Progenitor cell of endocrine pancreas (in vitro differentiated cells): ENCODE measurements at regions not wholly inside any gene's neighbourhood (a gene's known extent, or its start where the extent isn't known, plus 50 kb on each side); places are given as distances from the start of the nearest gene placed in this dataset.

Source experiments
- DNase-seq: peaks from one replicate; pipeline ENCODE4 v3.0.0; 2021; ENCODE audit warnings: low spot score; ENCODE audit not compliant: unreplicated experiment
- H3K27ac Mint-ChIP-seq: 2 replicates; pipeline ENCODE4 v1.8.0; 2021; ENCODE audit warnings: mild to moderate bottlenecking, moderate library complexity, mixed read lengths
- H3K27me3 Mint-ChIP-seq: 2 replicates; pipeline ENCODE4 v1.8.0; 2021; ENCODE audit warnings: mixed read lengths
- H3K36me3 Mint-ChIP-seq: 2 replicates; pipeline ENCODE4 v1.8.0; 2022; ENCODE audit warnings: mixed read lengths; ENCODE audit not compliant: insufficient read depth
- H3K4me1 Mint-ChIP-seq: 2 replicates; pipeline ENCODE4 v1.8.0; 2021; ENCODE audit warnings: low read depth, mixed read lengths
- H3K4me3 Mint-ChIP-seq: 2 replicates; pipeline ENCODE4 v1.8.0; 2021; ENCODE audit warnings: low read depth, mild to moderate bottlenecking, moderate library complexity, mixed read lengths
- H3K9me3 Mint-ChIP-seq: 2 replicates; pipeline ENCODE4 v1.8.0; 2021; ENCODE audit warnings: low read depth, mixed read lengths
- CTCF ChIP-seq: fragments of 200-600 bp; sonication (generic); IDR thresholded peaks from one replicate; pipeline ENCODE4 v1.5.0; 2021; ENCODE audit warnings: antibody characterized with exemption, mild to moderate bottlenecking; ENCODE audit not compliant: unreplicated experiment

GRCh38 chr13:83601539-83601938, 280.7 kb downstream of the SLITRK1 start:
- no peaks in the 10 kb centered on the region for H3K4me1 Mint-ChIP-seq
- TF ChIP-seq CTCF = no peak
- H3K9me3 Mint-ChIP-seq = no peaks in the 10 kb centered on the region
- no peak for DNase-seq
- no peak overlapping the region for H3K4me3 Mint-ChIP-seq
- H3K27me3 Mint-ChIP-seq = no peaks in the 10 kb centered on the region
- H3K36me3 Mint-ChIP-seq = no peaks in the 10 kb centered on the region
- no peak overlapping the region for H3K27ac Mint-ChIP-seq

GRCh38 chr13:83592095-83592494, 290.2 kb downstream of the SLITRK1 start:
- no peak for TF ChIP-seq CTCF
- Mint-ChIP-seq H3K9me3 (no peaks in the 10 kb centered on the region), H3K4me3 (no peak overlapping the region), H3K27me3 (no peaks in the 10 kb centered on the region), H3K27ac (no peak overlapping the region), H3K4me1 (no peaks in the 10 kb centered on the region), H3K36me3 (no peaks in the 10 kb centered on the region)
- no peak for DNase-seq

GRCh38 chr13:83589814-83590213, 292.5 kb downstream of the SLITRK1 start:
- Mint-ChIP-seq H3K36me3 (no peaks in the 10 kb centered on the region), H3K4me3 (no peak overlapping the region), H3K27ac (no peak overlapping the region), H3K9me3 (no peaks in the 10 kb centered on the region), H3K4me1 (no peaks in the 10 kb centered on the region), H3K27me3 (no peaks in the 10 kb centered on the region)
- TF ChIP-seq CTCF = no peak
- no peak for DNase-seq

- Mint-ChIP-seq H3K4me1 (no peaks in the 10 kb centered on the region), H3K9me3 (no peaks in the 10 kb centered on the region), H3K27ac (no peak overlapping the region), H3K4me3 (no peak overlapping the region), H3K27me3 (no peaks in the 10 kb centered on the region), H3K36me3 (no peaks in the 10 kb centered on the region)
- DNase-seq = no peak
- no peak for TF ChIP-seq CTCF
These were observed 305.1 kb downstream of the SLITRK1 start for GRCh38 chr13:83577183-83577582.

- Mint-ChIP-seq H3K36me3 (no peaks in the 10 kb centered on the region), H3K4me3 (no peak overlapping the region), H3K27ac (no peak overlapping the region), H3K4me1 (no peaks in the 10 kb centered on the region), H3K27me3 (no peaks in the 10 kb centered on the region), H3K9me3 (no peaks in the 10 kb centered on the region)
- DNase-seq = no peak
- no peak for TF ChIP-seq CTCF
These were observed 314.3 kb downstream of the SLITRK1 start for GRCh38 chr13:83568019-83568418.

GRCh38 chr13:83563499-83563898, 318.8 kb downstream of the SLITRK1 start:
- Mint-ChIP-seq H3K4me1 (no peaks in the 10 kb centered on the region), H3K9me3 (no peaks in the 10 kb centered on the region), H3K36me3 (no peaks in the 10 kb centered on the region), H3K27ac (no peak overlapping the region), H3K4me3 (no peak overlapping the region), H3K27me3 (no peaks in the 10 kb centered on the region)
- no peak for TF ChIP-seq CTCF
- no peak for DNase-seq
